Hepatocyte (in vitro differentiated cells): ENCODE measurements at regions not wholly inside any gene's neighbourhood (a gene's known extent, or its start where the extent isn't known, plus 50 kb on each side); places are given as distances from the start of the nearest gene placed in this dataset.

ENCODE experiments used
- CTCF ChIP-seq: fragments of 200-600 bp; sonication (generic); IDR thresholded peaks from 2 replicates; pipeline ENCODE4 v1.5.1; 2016; ENCODE audit warnings: antibody characterized with exemption, mild to moderate bottlenecking; ENCODE audit not compliant: poor library complexity
- EZH2 ChIP-seq: fragments of 200-600 bp; sonication (generic); IDR thresholded peaks from 2 replicates; pipeline ENCODE4 v1.6.1; 2016; ENCODE audit warnings: antibody characterized with exemption, mild to moderate bottlenecking, borderline replicate concordance
- EZH2phosphoT487 ChIP-seq: fragments of 200-600 bp; sonication (generic); IDR thresholded peaks from one replicate; pipeline ENCODE4 v1.6.1; 2018; ENCODE audit warnings: antibody characterized with exemption, mild to moderate bottlenecking, low read depth, moderate library complexity; ENCODE audit not compliant: unreplicated experiment, severe bottlenecking

DNA sequence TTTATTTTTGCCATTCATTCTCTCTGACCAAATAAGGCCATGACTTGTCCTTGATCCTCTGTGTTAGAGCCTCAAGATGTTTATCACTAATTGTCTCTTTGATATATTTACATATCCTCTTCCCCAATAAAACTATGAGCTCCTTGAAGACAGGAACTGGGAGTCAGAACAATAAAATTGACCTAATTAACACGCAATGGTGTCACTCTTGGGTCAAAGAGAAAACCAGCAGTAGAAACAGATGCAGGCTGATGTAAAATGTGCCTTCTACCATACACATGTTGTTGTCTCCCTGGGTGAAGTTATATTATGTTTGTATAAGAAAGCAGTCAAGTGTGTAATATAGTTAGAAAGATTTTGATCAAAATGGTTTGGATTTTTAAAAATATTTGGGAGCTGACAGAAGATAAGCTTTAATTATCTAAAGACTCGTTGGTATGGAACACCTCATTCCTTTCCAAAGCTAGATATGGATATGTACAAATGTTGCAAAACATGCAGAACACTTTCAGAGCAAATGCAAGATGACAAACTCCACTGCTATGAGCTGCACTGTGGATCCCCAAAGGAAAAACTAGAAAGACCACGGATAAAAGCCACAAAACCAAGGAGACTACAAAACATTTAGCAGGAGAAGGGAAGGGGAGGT is 109.7 kb upstream of the STMND1 start:
- TF ChIP-seq CTCF (no peak), EZH2 (no peak), EZH2phosphoT487 (no peak)
